GM19240 (cell line): ENCODE measurements at regions not wholly inside any gene's neighbourhood (a gene's known extent, or its start where the extent isn't known, plus 50 kb on each side); places are given as distances from the start of the nearest gene placed in this dataset.

Source experiments
- DNase-seq: peaks from one replicate; pipeline ENCODE4 v3.0.0; 2011; ENCODE audit warnings: low spot score; ENCODE audit not compliant: insufficient read length

- DNase-seq: no peak
These were observed 93.0 kb downstream of the PPP1R3A start for GRCh38 chr7:113825832-113826231.

- DNase-seq: no peak
These were observed 94.5 kb downstream of the PPP1R3A start for GRCh38 chr7:113824117-113824823.

GRCh38 chr7:113819474-113819873 lies 99.3 kb downstream of the PPP1R3A start:
- DNase-seq: no peak

- no peak for DNase-seq
These were observed 102.2 kb downstream of the PPP1R3A start for GRCh38 chr7:113816639-113817038.

- DNase-seq: no peak
These were observed 105.3 kb downstream of the PPP1R3A start for GRCh38 chr7:113813471-113813870.

- no peak for DNase-seq
These were observed 106.1 kb downstream of the PPP1R3A start for GRCh38 chr7:113812591-113813255.

GRCh38 chr7:113810080-113810744 lies 108.6 kb downstream of the PPP1R3A start:
- DNase-seq: no peak

- DNase-seq: no peak
These were observed 109.2 kb downstream of the PPP1R3A start for GRCh38 chr7:113809581-113809980.

GRCh38 chr7:113806633-113807327 lies 112.0 kb downstream of the PPP1R3A start:
- DNase-seq: no peak

GRCh38 chr7:113805976-113806375 lies 112.8 kb downstream of the PPP1R3A start:
- no peak for DNase-seq

- DNase-seq: no peak
These were observed 114.2 kb downstream of the PPP1R3A start for GRCh38 chr7:113804475-113805095.

GRCh38 chr7:113801751-113802150 lies 117.1 kb downstream of the PPP1R3A start:
- DNase-seq: no peak

GRCh38 chr7:113800826-113801225 lies 118.0 kb downstream of the PPP1R3A start:
- no peak for DNase-seq

- DNase-seq: no peak
These were observed 118.9 kb downstream of the PPP1R3A start for GRCh38 chr7:113799896-113800295.

GRCh38 chr7:113797420-113798010 lies 121.3 kb downstream of the PPP1R3A start:
- no peak for DNase-seq

GRCh38 chr7:113796557-113796956 lies 122.3 kb downstream of the PPP1R3A start:
- DNase-seq: no peak

GRCh38 chr7:113794573-113794972 lies 124.2 kb downstream of the PPP1R3A start:
- DNase-seq: no peak

GRCh38 chr7:113793171-113793570 lies 125.6 kb downstream of the PPP1R3A start:
- DNase-seq: no peak

- DNase-seq: no peak
These were observed 128.8 kb downstream of the PPP1R3A start for GRCh38 chr7:113790025-113790424.

- no peak for DNase-seq
These were observed 131.7 kb downstream of the PPP1R3A start for GRCh38 chr7:113787106-113787505.

GRCh38 chr7:113784956-113785355 lies 133.9 kb downstream of the PPP1R3A start:
- no peak for DNase-seq
